ENCODE measurements at regions not wholly inside any gene's neighbourhood (a gene's known extent, or its start where the extent isn't known, plus 50 kb on each side); places are given as distances from the start of the nearest gene placed in this dataset.

DNA sequence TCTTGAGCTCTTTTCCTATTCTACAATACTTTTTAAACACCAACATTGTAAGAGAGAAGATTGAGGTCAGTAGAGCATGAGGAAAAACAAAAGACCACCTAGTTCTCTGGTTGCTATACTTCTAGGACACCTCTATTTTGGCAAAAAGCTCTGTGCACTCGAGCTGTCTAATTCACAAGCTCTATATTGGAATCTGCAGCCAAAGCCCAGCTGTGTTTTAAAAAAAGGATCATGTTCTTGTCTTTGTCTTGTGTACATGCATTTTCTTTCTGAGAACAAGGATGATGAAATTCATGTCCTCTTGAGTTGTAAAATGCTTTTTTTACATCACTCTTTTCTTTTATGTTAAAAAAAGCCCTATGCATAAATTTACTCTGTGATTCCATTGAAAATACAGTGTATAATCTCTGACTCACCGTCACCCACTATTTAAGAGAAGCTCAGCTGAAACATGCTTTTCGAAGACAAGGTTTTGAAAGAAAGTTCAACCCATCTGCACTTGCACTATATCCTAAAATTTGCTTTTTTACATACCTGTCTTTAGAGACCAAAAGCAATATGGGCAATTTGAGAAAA, 215.5 kb upstream of the VSTM2A start:
- H4K20me1 ChIP-seq (ENCODE audit: insufficient read depth), result no peaks in the 10 kb centered on the region
- no peak overlapping the region for H2AFZ ChIP-seq
- in situ Hi-C loops (cut with MboI), result no loop called here
- H3K79me2 ChIP-seq (ENCODE audit: insufficient read depth), result no peaks in the 10 kb centered on the region
- H3K4me3 ChIP-seq, result no peak overlapping the region
- H3K4me1 ChIP-seq (ENCODE audit: insufficient read depth), result no peaks in the 10 kb centered on the region
- DNase-seq, result no peak
- 0 to 5% methylated on average over 3 of the region's 3 CpGs for WGBS, 2 experiments (ENCODE audit: low coverage in 1 of 2, low lambda C conversion rate in 2 of 2, missing lambda C conversion rate in 2 of 2)
- no peaks in the 10 kb centered on the region for H3K9me2 ChIP-seq (ENCODE audit: insufficient read depth)
- H3K36me3 ChIP-seq (ENCODE audit: low read depth), result no peaks in the 10 kb centered on the region
- H3K9me3 ChIP-seq (ENCODE audit: low read depth), result peaks cover 3% of the 10 kb centered on the region
- H3K27me3 ChIP-seq (replicated peaks; ENCODE audit: insufficient read depth), result no peaks in the 10 kb centered on the region
- H3K4me2 ChIP-seq (ENCODE audit: unreplicated experiment), result no peak overlapping the region
- TF ChIP-seq EZH2phosphoT487 (IDR thresholded peaks at IDR 0.05; ENCODE audit: insufficient read depth, low read depth) (no peak), EZH2 (IDR thresholded peaks at IDR 0.05; ENCODE audit: insufficient read depth, poor library complexity, severe bottlenecking) (no peak)
- no peak overlapping the region for H3K27ac ChIP-seq
- H3K9ac ChIP-seq, result no peak overlapping the region
- no peaks in the 10 kb centered on the region for H3F3A ChIP-seq (ENCODE audit: insufficient read depth)

DNA sequence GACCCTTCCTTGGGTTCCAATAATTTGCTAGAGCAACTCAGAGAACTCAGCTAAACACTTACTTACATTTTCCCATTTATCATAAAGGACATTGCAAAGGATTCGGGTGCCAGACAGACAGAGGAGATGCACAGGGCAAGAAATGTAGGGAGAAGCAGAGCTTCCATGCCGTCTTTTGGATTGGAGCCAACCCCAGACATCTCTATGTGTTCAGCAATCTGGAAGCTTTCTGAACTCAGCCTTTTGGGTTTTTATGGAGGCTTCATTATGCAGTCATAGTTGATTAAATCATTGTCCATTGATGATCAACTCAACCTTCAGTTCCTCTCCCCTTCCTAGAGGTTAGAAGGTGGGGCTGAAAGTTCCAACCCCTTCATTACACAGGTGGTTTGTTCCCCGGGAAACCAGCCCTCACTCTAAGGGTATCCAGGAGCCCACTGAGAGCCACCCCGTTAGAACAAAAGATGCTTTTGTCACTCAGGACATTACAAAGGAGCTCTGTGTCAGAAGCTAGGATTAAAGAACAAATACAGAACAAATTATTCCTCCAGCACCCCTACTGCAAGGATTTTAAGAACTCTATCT, 211.9 kb upstream of the VSTM2A start:
- in situ Hi-C loops (cut with MboI), result loop anchor here (10.0 kb wide), 1 partner anchor 96 kb away; no protein-coding TSS in a partner anchor

DNA sequence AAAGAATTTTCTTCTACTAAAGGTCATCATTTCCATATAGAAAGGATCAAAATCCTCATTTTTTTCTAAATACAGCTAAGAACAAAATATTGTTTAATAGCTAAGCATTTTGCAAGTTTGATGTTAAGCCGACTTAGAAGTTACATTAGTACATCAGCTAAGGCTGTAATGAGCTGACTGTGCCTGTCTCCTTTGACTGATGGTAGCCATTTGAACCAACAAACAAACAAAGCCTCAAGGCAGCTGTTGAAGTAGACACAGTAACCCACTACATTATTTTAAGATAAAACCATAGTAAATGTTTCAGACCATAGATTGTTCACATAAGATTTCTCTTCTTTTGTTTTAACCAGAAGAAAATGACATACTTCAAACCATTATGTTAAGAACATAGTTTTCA, 210.9 kb upstream of the VSTM2A start:
- Histone ChIP-seq H3K4me1 (ENCODE audit: insufficient read depth) (no peaks in the 10 kb centered on the region), H3K4me2 (ENCODE audit: unreplicated experiment) (no peak overlapping the region), H4K20me1 (ENCODE audit: insufficient read depth) (no peaks in the 10 kb centered on the region), H3K9me2 (ENCODE audit: insufficient read depth) (no peaks in the 10 kb centered on the region), H3K27me3 (replicated peaks; ENCODE audit: insufficient read depth) (no peaks in the 10 kb centered on the region), H3K79me2 (ENCODE audit: insufficient read depth) (no peaks in the 10 kb centered on the region), H3K36me3 (ENCODE audit: low read depth) (no peaks in the 10 kb centered on the region), H3K9me3 (ENCODE audit: low read depth) (no peaks in the 10 kb centered on the region), H3F3A (ENCODE audit: insufficient read depth) (no peaks in the 10 kb centered on the region), H3K27ac (no peak overlapping the region), H3K9ac (no peak overlapping the region), H3K4me3 (no peak overlapping the region), H2AFZ (no peak overlapping the region)
- TF ChIP-seq EZH2 (IDR thresholded peaks at IDR 0.05; ENCODE audit: insufficient read depth, poor library complexity, severe bottlenecking) (no peak), EZH2phosphoT487 (IDR thresholded peaks at IDR 0.05; ENCODE audit: insufficient read depth, low read depth) (no peak)
- in situ Hi-C loops (cut with MboI), result loop anchor here (10.0 kb wide), 1 partner anchor 97 kb away; no protein-coding TSS in a partner anchor
- no peak for DNase-seq
- WGBS, 2 experiments (ENCODE audit: low coverage in 1 of 2, low lambda C conversion rate in 2 of 2, missing lambda C conversion rate in 2 of 2), result 14 to 20% methylated on average over 1 of the region's 1 CpG

More for the DNA sequence above, 211.9 kb upstream of the VSTM2A start:
- Histone ChIP-seq H4K20me1 (ENCODE audit: insufficient read depth) (no peaks in the 10 kb centered on the region), H3K27me3 (replicated peaks; ENCODE audit: insufficient read depth) (no peaks in the 10 kb centered on the region), H3K4me3 (no peak overlapping the region), H2AFZ (no peak overlapping the region), H3K36me3 (ENCODE audit: low read depth) (no peaks in the 10 kb centered on the region), H3K79me2 (ENCODE audit: insufficient read depth) (no peaks in the 10 kb centered on the region), H3K9ac (no peak overlapping the region), H3K9me3 (ENCODE audit: low read depth) (peaks cover 3% of the 10 kb centered on the region), H3K4me1 (ENCODE audit: insufficient read depth) (no peaks in the 10 kb centered on the region), H3F3A (ENCODE audit: insufficient read depth) (no peaks in the 10 kb centered on the region), H3K4me2 (ENCODE audit: unreplicated experiment) (no peak overlapping the region), H3K9me2 (ENCODE audit: insufficient read depth) (no peaks in the 10 kb centered on the region), H3K27ac (no peak overlapping the region)
- no peak for TF ChIP-seq EZH2phosphoT487 (IDR thresholded peaks at IDR 0.05; ENCODE audit: insufficient read depth, low read depth)
- TF ChIP-seq EZH2 (IDR thresholded peaks at IDR 0.05; ENCODE audit: insufficient read depth, poor library complexity, severe bottlenecking), result no peak
- no peak for DNase-seq
- whole genome bisulfite sequencing, 2 experiments (ENCODE audit: low coverage in 1 of 2, low lambda C conversion rate in 2 of 2, missing lambda C conversion rate in 2 of 2), result 6% methylated on average over 4 of the region's 4 CpGs

DNA sequence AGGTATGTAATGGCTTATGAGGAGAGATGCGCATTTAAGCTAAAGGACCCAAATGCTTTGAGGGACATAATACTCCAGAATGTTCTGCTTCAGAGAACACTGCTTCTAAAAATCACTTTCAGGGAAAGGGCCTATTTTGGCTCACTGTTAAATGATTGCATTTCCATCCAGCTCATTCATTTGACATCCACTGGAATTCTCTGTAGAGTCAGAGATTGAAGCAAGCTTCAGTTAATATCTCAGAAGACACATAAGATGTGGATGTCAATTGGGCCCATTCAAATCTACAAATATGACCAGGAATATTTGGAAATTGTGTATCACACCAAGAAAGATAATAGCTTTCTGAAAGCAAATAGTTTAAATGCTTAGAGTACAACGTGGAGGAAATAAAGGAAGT, 209.9 kb upstream of the VSTM2A start:
- no peaks in the 10 kb centered on the region for H3F3A ChIP-seq (ENCODE audit: insufficient read depth)
- H3K9me2 ChIP-seq (ENCODE audit: insufficient read depth), result no peaks in the 10 kb centered on the region
- H3K79me2 ChIP-seq (ENCODE audit: insufficient read depth), result no peaks in the 10 kb centered on the region
- no peak overlapping the region for H3K27ac ChIP-seq
- no peak overlapping the region for H3K4me3 ChIP-seq
- in situ Hi-C loops (cut with MboI), result loop anchor here (10.0 kb wide), 1 partner anchor 98 kb away; no protein-coding TSS in a partner anchor
- no peaks in the 10 kb centered on the region for H4K20me1 ChIP-seq (ENCODE audit: insufficient read depth)
- H3K9ac ChIP-seq, result no peak overlapping the region
- no peak for DNase-seq
- WGBS, 2 experiments (ENCODE audit: low coverage in 1 of 2, low lambda C conversion rate in 2 of 2, missing lambda C conversion rate in 2 of 2), result 18 to 26% methylated on average over 2 of the region's 2 CpGs
- H3K4me1 ChIP-seq (ENCODE audit: insufficient read depth), result no peaks in the 10 kb centered on the region
- H3K4me2 ChIP-seq (ENCODE audit: unreplicated experiment), result no peak overlapping the region
- no peaks in the 10 kb centered on the region for H3K36me3 ChIP-seq (ENCODE audit: low read depth)
- H3K27me3 ChIP-seq (replicated peaks; ENCODE audit: insufficient read depth), result no peaks in the 10 kb centered on the region
- no peak for TF ChIP-seq EZH2phosphoT487 (IDR thresholded peaks at IDR 0.05; ENCODE audit: insufficient read depth, low read depth)
- no peak for TF ChIP-seq EZH2 (IDR thresholded peaks at IDR 0.05; ENCODE audit: insufficient read depth, poor library complexity, severe bottlenecking)
- H3K9me3 ChIP-seq (ENCODE audit: low read depth), result no peaks in the 10 kb centered on the region
- no peak overlapping the region for H2AFZ ChIP-seq
